Small intestine (tissue), 7 donors: ENCODE measurements at regions not wholly inside any gene's neighbourhood (a gene's known extent, or its start where the extent isn't known, plus 50 kb on each side); places are given as distances from the start of the nearest gene placed in this dataset.

Experiments
- DNase-seq, 2 donors: peaks; one replicate each; pipeline versions ENCODE4 v3.0.0 to v3.0.0-alpha.2; 2013
- FAIRE-seq: peaks from 2 replicates; lab custom pipeline; 2012; peaks lifted over from hg19 to GRCh38; lab: Jason Lieb, UNC
- H3K27ac ChIP-seq, 3 donors: one replicate each; pipeline ENCODE4 v1.5.1; 2013; ENCODE audit warnings: low read length in 2 of 3, mild to moderate bottlenecking in 2 of 3, control low read depth in 1 of 3, inconsistent platforms in 1 of 3, low read depth in 1 of 3, moderate library complexity in 1 of 3
- H3K27me3 ChIP-seq, 3 donors: one replicate each; pipeline ENCODE4 v1.6.1; 2013; ENCODE audit warnings: low read length in 3 of 3, inconsistent platforms in 1 of 3; ENCODE audit not compliant: control insufficient read depth in 3 of 3, insufficient read depth in 3 of 3
- H3K36me3 ChIP-seq, 3 donors: one replicate each; pipeline ENCODE4 v1.6.1; 2013; ENCODE audit warnings: low read length in 3 of 3, inconsistent platforms in 1 of 3, low read depth in 1 of 3, mild to moderate bottlenecking in 1 of 3, moderate library complexity in 1 of 3; ENCODE audit not compliant: control insufficient read depth in 3 of 3, insufficient read depth in 2 of 3
- H3K4me1 ChIP-seq, 3 donors: one replicate each; pipeline ENCODE4 v1.6.1; 2013; ENCODE audit warnings: low read length in 2 of 3, inconsistent platforms in 1 of 3, low read depth in 1 of 3, mild to moderate bottlenecking in 1 of 3, moderate library complexity in 1 of 3; ENCODE audit not compliant: control insufficient read depth in 3 of 3, insufficient read depth in 2 of 3
- H3K4me3 ChIP-seq, 3 donors: one replicate each; pipeline ENCODE4 v1.5.1; 2013; ENCODE audit warnings: low read length in 3 of 3, control low read depth in 1 of 3, inconsistent platforms in 1 of 3, low read depth in 1 of 3, mild to moderate bottlenecking in 1 of 3, moderate library complexity in 1 of 3
- H3K9me3 ChIP-seq, 2 donors: one replicate each; pipeline ENCODE4 v1.6.1; 2013; ENCODE audit warnings: low read depth in 1 of 2, low read length in 1 of 2; ENCODE audit not compliant: control insufficient read depth in 2 of 2, insufficient read depth in 1 of 2
- WGBS, 3 donors: extraction: QIAGEN DNeasy Blood & Tissue Kit; methylation state at CpG; one replicate each; pipeline ENCODE4 v1.1.7; 2013; 5-methylcytosine and 5-hydroxymethylcytosine counted together
- donor health status: healthy with polysubstance abuse.
- donor health status: control.
- donor health status: control.
- donor health status: Bipolar disorder and iron deficiency.
- donor health status: healthy.

- peaks cover 0 to 14% of the 10 kb centered on the region in 2 donors for H3K9me3 ChIP-seq
- H3K4me1 ChIP-seq = no peaks in the 10 kb centered on the region
- no peak overlapping the region for H3K27ac ChIP-seq
- 61 to 86% (median 77%) methylated on average over 3 of the region's 3 CpGs for WGBS, 3 donors
- FAIRE-seq (no peak), DNase-seq (no peak)
- H3K27me3 ChIP-seq = no peaks in the 10 kb centered on the region
- H3K4me3 ChIP-seq = no peak overlapping the region
- H3K36me3 ChIP-seq = no peaks in the 10 kb centered on the region
Observed at GRCh38 chr9:82637368-82637767, 425.6 kb downstream of the RASEF start.

GRCh38 chr9:82645600-82645999 is 417.3 kb downstream of the RASEF start:
- FAIRE-seq (no peak), DNase-seq (no peak)
- H3K36me3 ChIP-seq = no peaks in the 10 kb centered on the region
- H3K4me3 ChIP-seq = no peak overlapping the region
- H3K27me3 ChIP-seq = no peaks in the 10 kb centered on the region
- H3K27ac ChIP-seq = no peak overlapping the region
- H3K4me1 ChIP-seq = no peaks in the 10 kb centered on the region
- no peaks in the 10 kb centered on the region for H3K9me3 ChIP-seq
- 72 to 79% (median 78%) methylated on average over 2 of the region's 2 CpGs for WGBS, 3 donors

GRCh38 chr9:82650368-82650767 is 412.6 kb downstream of the RASEF start:
- no peak for DNase-seq
- Histone ChIP-seq H3K4me1 (no peaks in the 10 kb centered on the region), H3K36me3 (no peaks in the 10 kb centered on the region), H3K9me3 (peaks cover 0 to 6% of the 10 kb centered on the region in 2 donors), H3K27me3 (no peaks in the 10 kb centered on the region), H3K27ac (no peak overlapping the region), H3K4me3 (no peak overlapping the region)
- 73 to 85% (median 82%) methylated on average over 3 of the region's 3 CpGs for WGBS, 3 donors
- FAIRE-seq = no peak

- FAIRE-seq = no peak
- Histone ChIP-seq H3K4me3 (no peak overlapping the region), H3K27me3 (no peaks in the 10 kb centered on the region)
Observed at GRCh38 chr9:82651474-82651873, 411.5 kb downstream of the RASEF start.

GRCh38 chr9:82665324-82665723 is 397.6 kb downstream of the RASEF start:
- no peaks in the 10 kb centered on the region for H3K4me1 ChIP-seq
- no peaks in the 10 kb centered on the region for H3K36me3 ChIP-seq
- no peak overlapping the region for H3K4me3 ChIP-seq
- FAIRE-seq (no peak), DNase-seq (no peak)
- 22 to 57% (median 26%) methylated on average over 3 of the region's 3 CpGs for WGBS, 3 donors
- no peaks in the 10 kb centered on the region for H3K27me3 ChIP-seq
- no peak overlapping the region for H3K27ac ChIP-seq
- no peaks in the 10 kb centered on the region for H3K9me3 ChIP-seq

More at GRCh38 chr9:82651474-82651873, 411.5 kb downstream of the RASEF start:
- no peaks in the 10 kb centered on the region for H3K36me3 ChIP-seq
- DNase-seq = no peak
- H3K4me1 ChIP-seq = no peaks in the 10 kb centered on the region
- no peak overlapping the region for H3K27ac ChIP-seq
- whole genome bisulfite sequencing, 3 donors = 80 to 86% (median 85%) methylated on average over 2 of the region's 2 CpGs
- H3K9me3 ChIP-seq = peaks cover 0 to 6% of the 10 kb centered on the region in 2 donors

- H3K36me3 ChIP-seq = no peaks in the 10 kb centered on the region
- DNase-seq = no peak
- H3K9me3 ChIP-seq = no peaks in the 10 kb centered on the region
- no peaks in the 10 kb centered on the region for H3K4me1 ChIP-seq
- H3K27me3 ChIP-seq = no peaks in the 10 kb centered on the region
- FAIRE-seq = no peak
- no peak overlapping the region for H3K4me3 ChIP-seq
- H3K27ac ChIP-seq = no peak overlapping the region
- 47 to 67% (median 48%) methylated on average over 5 of the region's 5 CpGs for WGBS, 3 donors
Observed at GRCh38 chr9:82668689-82669199, 394.2 kb downstream of the RASEF start.

- Histone ChIP-seq H3K4me3 (no peak overlapping the region), H3K36me3 (no peaks in the 10 kb centered on the region), H3K4me1 (no peaks in the 10 kb centered on the region), H3K9me3 (no peaks in the 10 kb centered on the region), H3K27ac (no peak overlapping the region), H3K27me3 (no peaks in the 10 kb centered on the region)
- DNase-seq = no peak
- no peak for FAIRE-seq
- 83 to 91% (median 88%) methylated on average over 3 of the region's 3 CpGs for WGBS, 3 donors
Observed at GRCh38 chr9:82670000-82670399, 392.9 kb downstream of the RASEF start.

- H3K4me1 ChIP-seq = no peaks in the 10 kb centered on the region
- no peak overlapping the region for H3K27ac ChIP-seq
- no peaks in the 10 kb centered on the region for H3K9me3 ChIP-seq
- H3K36me3 ChIP-seq = no peaks in the 10 kb centered on the region
- 41 to 81% (median 66%) methylated on average over 1 of the region's 1 CpG for WGBS, 3 donors
- no peak for DNase-seq
- no peak for FAIRE-seq
- H3K4me3 ChIP-seq = no peak overlapping the region
- no peaks in the 10 kb centered on the region for H3K27me3 ChIP-seq
Observed at GRCh38 chr9:82670726-82671125, 392.2 kb downstream of the RASEF start.

- H3K4me1 ChIP-seq = no peaks in the 10 kb centered on the region
- no peak overlapping the region for H3K27ac ChIP-seq
- DNase-seq (no peak), FAIRE-seq (no peak)
- no peak overlapping the region for H3K4me3 ChIP-seq
- H3K36me3 ChIP-seq = no peaks in the 10 kb centered on the region
- WGBS, 3 donors = 86 to 95% (median 93%) methylated on average over 1 of the region's 1 CpG
- no peaks in the 10 kb centered on the region for H3K27me3 ChIP-seq
- no peaks in the 10 kb centered on the region for H3K9me3 ChIP-seq
Observed at GRCh38 chr9:82673201-82673600, 389.7 kb downstream of the RASEF start.
